K562 (cell line): ENCODE measurements at regions not wholly inside any gene's neighbourhood (a gene's known extent, or its start where the extent isn't known, plus 50 kb on each side); places are given as distances from the start of the nearest gene placed in this dataset.

Experiments used
- ATAC-seq: fragments of 200-7000 bp; cut with Tn5 transposase; 3 replicates; pipeline ENCODE4 v1.9.1; 2020; ENCODE audit warnings: moderate library complexity
- BruUV-seq: library from RNA; stranded (reverse); fragments of 400-500 nt; replicated peaks from 2 replicates; lab custom pipeline; 2021; lab: Mats Ljungman, UMichigan
- CTCF ChIA-PET: fragments of 300-600 bp; formaldehyde crosslinking; extraction: SDS; loops from one replicate; lab custom pipeline; 2021; ENCODE audit warnings: low intra/inter-chr PET ratio; lab: Yijun Ruan, JAX
- POLR2A ChIA-PET: fragments of 300-600, 350-650 bp; sonication (Branson Sonifier 250); formaldehyde crosslinking; extraction: SDS; loops from one replicate; lab custom pipeline; 2021; ENCODE audit warnings: antibody characterized with exemption, inconsistent platforms; lab: Yijun Ruan, JAX
- DNase-seq, 4 experiments: peaks; one replicate each; pipeline versions ENCODE4 v3.0.0 to v3.0.0-alpha.2; 2011 to 2018; ENCODE audit warnings: low spot score in 3 of 4, mixed read lengths in 3 of 4; ENCODE audit errors: extremely low read depth in 1 of 4
- FAIRE-seq: peaks from 2 replicates; lab custom pipeline; 2011; peaks lifted over from hg19 to GRCh38; lab: Jason Lieb, UNC
- H2AFZ ChIP-seq: 2 replicates; pipeline ENCODE4 v1.6.0; 2011; ENCODE audit warnings: low read depth, low read length, control low read depth, inconsistent platforms
- H3K27ac ChIP-seq: fragments of 200-600 bp; 3 replicates; pipeline ENCODE4 v1.8.0; 2011; ENCODE audit warnings: low read depth, mild to moderate bottlenecking, control low read depth, inconsistent platforms, low read length, moderate library complexity, mixed read lengths; ENCODE audit errors: extremely low read depth
- H3K27me3 ChIP-seq, 2 experiments: fragments of 300-600 bp in 1 of 2; 2 replicates in 1 of 2; 3 replicates in 1 of 2; pipeline versions ENCODE4 v1.6.0 to v1.8.0; 2011; ENCODE audit warnings: inconsistent platforms in 2 of 2, low read length in 2 of 2, mild to moderate bottlenecking in 1 of 2, mixed read lengths in 1 of 2, moderate library complexity in 1 of 2; ENCODE audit not compliant: control insufficient read depth in 2 of 2, insufficient read depth in 2 of 2
- H3K36me3 ChIP-seq: fragments of 300-600 bp; 3 replicates; pipeline ENCODE4 v1.8.0; 2011; ENCODE audit warnings: mild to moderate bottlenecking, low read length, inconsistent platforms; ENCODE audit not compliant: control insufficient read depth, insufficient read depth
- H3K4me1 ChIP-seq, 2 experiments: fragments of 200-600 bp in 1 of 2; replicated peaks in 1 of 2; 2 replicates in 1 of 2; 3 replicates in 1 of 2; pipeline versions ENCODE4 v1.5.1 to v1.8.0; 2011; ENCODE audit warnings: inconsistent platforms in 2 of 2, low read length in 2 of 2, mild to moderate bottlenecking in 1 of 2, mixed read lengths in 1 of 2, moderate library complexity in 1 of 2; ENCODE audit not compliant: control insufficient read depth in 2 of 2, insufficient read depth in 2 of 2
- H3K4me2 ChIP-seq: 2 replicates; pipeline ENCODE4 v1.6.1; 2011; ENCODE audit warnings: low read length, control low read depth, inconsistent platforms, mixed read lengths; ENCODE audit not compliant: insufficient read depth
- H3K4me3 ChIP-seq: fragments of 200-600 bp; sonication (generic), shearing (Covaris generic); 2 replicates; pipeline ENCODE4 v1.5.1; 2016; ENCODE audit warnings: control low read depth, inconsistent platforms
- H3K79me2 ChIP-seq: fragments of 200-600 bp; 3 replicates; pipeline ENCODE4 v1.8.0; 2011; ENCODE audit warnings: low read length, inconsistent platforms; ENCODE audit not compliant: control insufficient read depth, insufficient read depth
- H3K9ac ChIP-seq, 2 experiments: 2 replicates each; pipeline versions ENCODE4 v1.6.0 to v1.6.1; 2011; ENCODE audit warnings: low read depth in 2 of 2, low read length in 2 of 2, control low read depth in 1 of 2, inconsistent platforms in 1 of 2, mild to moderate bottlenecking in 1 of 2, mixed read lengths in 1 of 2; ENCODE audit not compliant: insufficient read depth in 1 of 2
- H3K9me1 ChIP-seq: one replicate; pipeline ENCODE4 v1.6.0; 2011; ENCODE audit warnings: inconsistent platforms, mild to moderate bottlenecking, low read length, moderate library complexity; ENCODE audit not compliant: control insufficient read depth, insufficient read depth
- H3K9me3 ChIP-seq: replicated peaks from 2 replicates; pipeline ENCODE4 v1.5.1; 2011; ENCODE audit warnings: low read depth, low read length, inconsistent platforms; ENCODE audit not compliant: control insufficient read depth, insufficient read depth
- H4K20me1 ChIP-seq: replicated peaks from 2 replicates; pipeline ENCODE4 v1.6.1; 2011; ENCODE audit warnings: low read length, inconsistent platforms, mixed read lengths; ENCODE audit not compliant: control insufficient read depth, insufficient read depth
- CHD1 ChIP-seq: fragments of 200-600 bp; sonication (generic); IDR thresholded peaks from one replicate; pipeline ENCODE4 v1.6.1; 2012; ENCODE audit warnings: mild to moderate bottlenecking, moderate library complexity, low read length, inconsistent platforms
- CTCF ChIP-seq, 3 experiments: IDR thresholded peaks in 2 of 3; conservative IDR thresholded peaks in 1 of 3; 2 replicates each; pipeline ENCODE4 v1.5.1; 2011 to 2012; ENCODE audit warnings: low read length in 3 of 3, mild to moderate bottlenecking in 3 of 3, control low read depth in 2 of 3, improper control_type of control experiment in 1 of 3, inconsistent platforms in 1 of 3, low read depth in 1 of 3, mixed read lengths in 1 of 3, moderate library complexity in 1 of 3; ENCODE audit not compliant: insufficient read depth in 2 of 3
- THRAP3 ChIP-seq: fragments of 450-650 bp; IDR thresholded peaks from 2 replicates; pipeline ENCODE4 v1.6.1; 2016; ENCODE audit warnings: mild to moderate bottlenecking, inconsistent platforms, borderline replicate concordance
- ZNF175 ChIP-seq: fragments of 200-800 bp; sonication (Bioruptor generic); IDR thresholded peaks from 2 replicates; pipeline ENCODE4 v1.6.1; 2016; ENCODE audit warnings: low read depth, mild to moderate bottlenecking, missing genetic modification characterization, missing compliant biosample characterization
- WGBS: fragments of 100-300 bp; shearing (Covaris generic); methylation state at CpG from one replicate; pipeline ENCODE4 v1.1.6; 2016; ENCODE audit warnings: low coverage, mixed read lengths; ENCODE audit not compliant: insufficient coverage; ENCODE audit errors: missing lambda C conversion rate; 5-methylcytosine and 5-hydroxymethylcytosine counted together
- in situ Hi-C: fragments of 300-500 bp; cut with MboI; formaldehyde crosslinking; loops from 4 replicates; pipeline ENCODE4 v1.15.0; 2018; ENCODE audit warnings: inconsistent platforms, mixed read lengths
- intact Hi-C: fragments of 100-400 bp; cut with micrococcal nuclease; formaldehyde crosslinking; loops from 2 replicates; pipeline ENCODE4 v1.14.2; 2022

- peak overlapping the region in 1 of 2 experiments; percentile 52; a peak in 1 of 4 replicates for H3K9ac ChIP-seq
- whole genome bisulfite sequencing, result 75% methylated on average over 3 of the region's 7 CpGs
- intact Hi-C loops (no loop called here), in situ Hi-C loops (no loop called here)
- peaks cover 13 to 19% of the 10 kb centered on the region in 2 experiments for H3K4me1 ChIP-seq
- no peak overlapping the region for H3K4me2 ChIP-seq
- no peaks in the 10 kb centered on the region for H3K9me3 ChIP-seq
- FAIRE-seq (no peak), DNase-seq (no peak), ATAC-seq (no peak)
- no peaks in the 10 kb centered on the region for H4K20me1 ChIP-seq
- no peaks in the 10 kb centered on the region for H3K27me3 ChIP-seq
- ChIA-PET CTCF (no interaction called here), POLR2A (interaction anchor here (7.2 kb wide), 1 partner anchor 9 kb away, joined by 41 read pairs; no protein-coding TSS in a partner anchor)
- H3K79me2 ChIP-seq, result peaks cover 65% of the 10 kb centered on the region
- peaks cover under 1% of the 10 kb centered on the region; the same call in 1 of the 3 replicates for H3K36me3 ChIP-seq
- peak in 1 of 3 experiments; percentile 8; a peak in 1 of 6 replicates for TF ChIP-seq CTCF (IDR thresholded peaks at IDR 0.05 in 2 of 3, conservative IDR thresholded peaks at IDR 0.05 in 1 of 3; ENCODE audit: insufficient read depth in 2 of 3, low read depth in 1 of 3, low read length in 3 of 3)
- no peak for TF ChIP-seq ZNF175
- TF ChIP-seq CHD1, result no peak
- H3K4me3 ChIP-seq, result no peak overlapping the region
- H3K9me1 ChIP-seq, result peaks cover 3% of the 10 kb centered on the region
- no peak overlapping the region for H2AFZ ChIP-seq
- H3K27ac ChIP-seq, result no peak overlapping the region
- no TSS peak for BruUV-seq
These were observed 63.2 kb upstream of the PNMA1 start for GRCh38 chr14:73777420-73777819.

GRCh38 chr14:73776194-73776537 is 62.0 kb upstream of the PNMA1 start:
- FAIRE-seq (no peak), DNase-seq (no peak), ATAC-seq (no peak)
- no TSS peak for BruUV-seq
- Histone ChIP-seq H4K20me1 (no peaks in the 10 kb centered on the region), H3K79me2 (peaks cover 69% of the 10 kb centered on the region), H2AFZ (no peak overlapping the region), H3K36me3 (0 out of 3 replicates have a peak, but pooled peaks cover under 1% of the 10 kb centered on the region), H3K9me1 (peaks cover 3% of the 10 kb centered on the region)
- intact Hi-C loops (no loop called here), in situ Hi-C loops (no loop called here)
- CTCF ChIA-PET, result no interaction called here
- 58% methylated on average over 2 of the region's 3 CpGs for WGBS
- no peak for TF ChIP-seq THRAP3
- TF ChIP-seq, all 486 proteins: peak for 0
- Histone ChIP-seq H3K9ac (no peak overlapping the region), H3K4me1 (peaks cover 23 to 28% of the 10 kb centered on the region in 2 experiments), H3K9me3 (no peaks in the 10 kb centered on the region), H3K27ac (no peak overlapping the region), H3K4me3 (no peak overlapping the region), H3K27me3 (no peaks in the 10 kb centered on the region), H3K4me2 (no peak overlapping the region)
- POLR2A ChIA-PET, result interaction anchor here (2.0 to 7.2 kb wide), 2 partner anchors 10 kb away, joined by 7 to 41 read pairs; no protein-coding TSS in a partner anchor
